ENCODE measurements at regions not wholly inside any gene's neighbourhood (a gene's known extent, or its start where the extent isn't known, plus 50 kb on each side); places are given as distances from the start of the nearest gene placed in this dataset.

DNA sequence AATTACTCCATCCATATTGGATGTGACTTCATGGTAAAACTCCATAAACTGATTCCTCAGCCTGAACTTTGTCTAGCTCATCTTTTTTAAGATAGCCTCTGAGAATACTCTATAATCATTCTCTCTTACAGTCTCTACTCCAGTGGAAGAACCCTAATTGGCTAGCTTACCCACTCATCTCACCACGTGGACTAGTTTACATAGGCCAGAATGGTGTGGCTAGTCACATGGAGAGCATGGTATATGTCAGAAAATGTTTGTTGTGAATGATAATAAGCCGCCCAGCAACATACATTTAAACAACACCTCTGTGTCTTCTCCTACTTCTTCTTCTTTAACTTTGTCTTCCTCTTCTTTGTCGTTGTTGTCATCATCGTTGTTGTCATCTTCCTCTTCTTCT lies 389.2 kb upstream of the LRRC3B start:
- Histone ChIP-seq H3K4ac (replicated peaks; ENCODE audit: insufficient read length, low read depth, low read length) (no peak overlapping the region), H2BK5ac (ENCODE audit: low read depth, low read length) (no peak overlapping the region), H3K23ac (ENCODE audit: insufficient read length) (no peak overlapping the region), H2AFZ (ENCODE audit: low read length) (no peak overlapping the region), H3K14ac (ENCODE audit: insufficient read length) (no peak overlapping the region), H3K36me3 (ENCODE audit: control insufficient read depth in 2 of 4, insufficient read depth in 4 of 4, low read length in 3 of 4) (no peaks in the 10 kb centered on the region), H2BK12ac (ENCODE audit: low read depth, low read length) (no peak overlapping the region), H3K27me3 (replicated peaks in 1 of 4; ENCODE audit: control insufficient read depth in 3 of 4, extremely low read depth in 1 of 4, insufficient read depth in 3 of 4, low read length in 3 of 4) (no peaks in the 10 kb centered on the region), H4K8ac (ENCODE audit: extremely low read depth, insufficient read depth, low read length) (no peak overlapping the region), H4K20me1 (replicated peaks in 1 of 2; ENCODE audit: control insufficient read depth in 1 of 2, insufficient read depth in 2 of 2, low read length in 2 of 2) (no peaks in the 10 kb centered on the region), H3K56ac (replicated peaks; ENCODE audit: insufficient read length, low read depth, low read length) (no peak overlapping the region), H3K4me1 (replicated peaks in 1 of 4; ENCODE audit: control insufficient read depth in 3 of 4, insufficient read depth in 4 of 4, low read length in 3 of 4) (no peaks in the 10 kb centered on the region), H3K79me1 (ENCODE audit: low read depth, low read length) (no peaks in the 10 kb centered on the region), H2BK15ac (ENCODE audit: low read length) (no peak overlapping the region), H3K4me2 (ENCODE audit: insufficient read depth in 1 of 2, low read depth in 2 of 2, low read length in 2 of 2) (no peak overlapping the region), H3K27ac (ENCODE audit: low read depth, low read length) (no peak overlapping the region), H2BK120ac (replicated peaks; ENCODE audit: low read depth, low read length) (no peak overlapping the region), H3K4me3 (ENCODE audit: extremely low read depth in 1 of 4, insufficient read depth in 2 of 4, low read depth in 3 of 4, low read length in 4 of 4) (no peak overlapping the region), H3K9ac (replicated peaks in 1 of 4; ENCODE audit: extremely low read depth in 1 of 4, low read depth in 3 of 4, low read length in 3 of 4) (no peak overlapping the region), H3K18ac (ENCODE audit: extremely low read depth, low read length) (no peak overlapping the region), H2AK5ac (ENCODE audit: low read depth, low read length) (no peak overlapping the region), H3K23me2 (ENCODE audit: low read depth, low read length) (no peaks in the 10 kb centered on the region), H4K5ac (ENCODE audit: insufficient read length, low read depth, low read length) (no peak overlapping the region), H2BK20ac (ENCODE audit: low read length) (no peak overlapping the region), H4K91ac (replicated peaks; ENCODE audit: insufficient read length, low read length) (no peak overlapping the region), H3K9me3 (ENCODE audit: insufficient read depth in 2 of 2, low read depth in 1 of 2, low read length in 1 of 2) (no peaks in the 10 kb centered on the region), H3K79me2 (ENCODE audit: control insufficient read depth in 1 of 2, insufficient read depth in 2 of 2, low read length in 2 of 2) (no peaks in the 10 kb centered on the region)
- ChIA-PET POLR2A (ENCODE audit: partially characterized antibody) (no interaction called here), CTCF (ENCODE audit: partially characterized antibody) (no interaction called here)
- FAIRE-seq (no peak), DNase-seq (ENCODE audit: low read depth in 1 of 2, low spot score in 2 of 2) (no peak)
- TF ChIP-seq RNF2 (IDR thresholded peaks at IDR 0.05; ENCODE audit: borderline replicate concordance, low read depth, low read length, missing control alignments, poor library complexity, severe bottlenecking) (no peak), MAX (IDR thresholded peaks at IDR 0.05) (no peak), GTF2F1 (IDR thresholded peaks at IDR 0.05; ENCODE audit: borderline replicate concordance, low read depth, low read length) (no peak), POLR2AphosphoS5 (IDR thresholded peaks at IDR 0.05; ENCODE audit: low read depth, low read length) (no peak), SP1 (IDR thresholded peaks at IDR 0.05; ENCODE audit: low read depth, low read length) (no peak), SIN3A (conservative IDR thresholded peaks at IDR 0.05 in 1 of 2, IDR thresholded peaks at IDR 0.05 in 1 of 2; ENCODE audit: low read depth in 1 of 2, low read length in 2 of 2) (no peak), PHF8 (conservative IDR thresholded peaks at IDR 0.05; ENCODE audit: low read depth, low read length) (no peak), JUND (IDR thresholded peaks at IDR 0.05; ENCODE audit: low read length) (no peak)
- TF ChIP-seq, protein P1, sequence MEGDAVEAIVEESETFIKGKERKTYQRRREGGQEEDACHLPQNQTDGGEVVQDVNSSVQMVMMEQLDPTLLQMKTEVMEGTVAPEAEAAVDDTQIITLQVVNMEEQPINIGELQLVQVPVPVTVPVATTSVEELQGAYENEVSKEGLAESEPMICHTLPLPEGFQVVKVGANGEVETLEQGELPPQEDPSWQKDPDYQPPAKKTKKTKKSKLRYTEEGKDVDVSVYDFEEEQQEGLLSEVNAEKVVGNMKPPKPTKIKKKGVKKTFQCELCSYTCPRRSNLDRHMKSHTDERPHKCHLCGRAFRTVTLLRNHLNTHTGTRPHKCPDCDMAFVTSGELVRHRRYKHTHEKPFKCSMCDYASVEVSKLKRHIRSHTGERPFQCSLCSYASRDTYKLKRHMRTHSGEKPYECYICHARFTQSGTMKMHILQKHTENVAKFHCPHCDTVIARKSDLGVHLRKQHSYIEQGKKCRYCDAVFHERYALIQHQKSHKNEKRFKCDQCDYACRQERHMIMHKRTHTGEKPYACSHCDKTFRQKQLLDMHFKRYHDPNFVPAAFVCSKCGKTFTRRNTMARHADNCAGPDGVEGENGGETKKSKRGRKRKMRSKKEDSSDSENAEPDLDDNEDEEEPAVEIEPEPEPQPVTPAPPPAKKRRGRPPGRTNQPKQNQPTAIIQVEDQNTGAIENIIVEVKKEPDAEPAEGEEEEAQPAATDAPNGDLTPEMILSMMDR (IDR thresholded peaks at IDR 0.05; ENCODE audit: control extremely low read depth in 1 of 3, insufficient read depth in 1 of 3, low read depth in 1 of 3, low read length in 3 of 3) = no peak
- WGBS, 2 experiments (ENCODE audit: extremely low coverage in 1 of 2, insufficient coverage in 1 of 2, insufficient read length in 1 of 2, insufficient replicate concordance in 2 of 2, low coverage in 1 of 2, low lambda C conversion rate in 2 of 2, missing lambda C conversion rate in 1 of 2) = 90% methylated on average over 4 of the region's 4 CpGs; no CpG with 5 or more reads in 1 of the 2 experiments
